GM13977 (cell line): ENCODE measurements at regions not wholly inside any gene's neighbourhood (a gene's known extent, or its start where the extent isn't known, plus 50 kb on each side); places are given as distances from the start of the nearest gene placed in this dataset.

Source experiments
- DNase-seq: peaks from one replicate; pipeline ENCODE4 v3.0.0; 2012; ENCODE audit warnings: low spot score
- in situ Hi-C: fragments of 300-500 bp; cut with MboI; formaldehyde crosslinking; loops from one replicate; pipeline ENCODE4 v1.12.0; 2022; ENCODE audit warnings: low sequenced_read_pairs, low pct_unique_long_range_greater_than_20kb, mixed read lengths, inconsistent platforms; ENCODE audit not compliant: unreplicated experiment
- TF ChIP-seq, protein P1 (sequence below): IDR thresholded peaks from 2 replicates; pipeline ENCODE4 v1.5.1; 2012; ENCODE audit warnings: mild to moderate bottlenecking, control low read depth; ENCODE audit not compliant: insufficient read depth; ENCODE audit errors: extremely low read depth, missing control alignments

DNA sequence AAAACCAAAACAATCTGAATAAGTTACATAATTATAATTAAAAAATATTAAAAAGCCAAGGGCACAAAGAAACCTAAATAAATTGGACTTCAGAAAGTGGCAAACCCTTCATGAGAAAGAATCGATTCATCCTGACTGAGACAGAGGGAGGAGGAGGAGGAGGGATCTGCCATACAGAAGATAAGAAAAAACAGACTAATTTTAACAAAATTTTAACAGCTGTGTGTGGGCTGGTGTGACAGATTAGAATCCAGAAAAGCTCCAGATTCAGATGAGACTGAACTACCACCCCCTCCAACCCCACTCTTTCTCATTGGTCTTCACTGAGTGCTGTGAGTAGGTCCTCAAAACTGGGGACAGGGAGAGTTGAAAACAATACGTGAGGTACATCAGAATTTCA, 111.5 kb upstream of the HTR2A start:
- in situ Hi-C loops: no loop called here
- no peak for DNase-seq
- TF ChIP-seq, protein P1, sequence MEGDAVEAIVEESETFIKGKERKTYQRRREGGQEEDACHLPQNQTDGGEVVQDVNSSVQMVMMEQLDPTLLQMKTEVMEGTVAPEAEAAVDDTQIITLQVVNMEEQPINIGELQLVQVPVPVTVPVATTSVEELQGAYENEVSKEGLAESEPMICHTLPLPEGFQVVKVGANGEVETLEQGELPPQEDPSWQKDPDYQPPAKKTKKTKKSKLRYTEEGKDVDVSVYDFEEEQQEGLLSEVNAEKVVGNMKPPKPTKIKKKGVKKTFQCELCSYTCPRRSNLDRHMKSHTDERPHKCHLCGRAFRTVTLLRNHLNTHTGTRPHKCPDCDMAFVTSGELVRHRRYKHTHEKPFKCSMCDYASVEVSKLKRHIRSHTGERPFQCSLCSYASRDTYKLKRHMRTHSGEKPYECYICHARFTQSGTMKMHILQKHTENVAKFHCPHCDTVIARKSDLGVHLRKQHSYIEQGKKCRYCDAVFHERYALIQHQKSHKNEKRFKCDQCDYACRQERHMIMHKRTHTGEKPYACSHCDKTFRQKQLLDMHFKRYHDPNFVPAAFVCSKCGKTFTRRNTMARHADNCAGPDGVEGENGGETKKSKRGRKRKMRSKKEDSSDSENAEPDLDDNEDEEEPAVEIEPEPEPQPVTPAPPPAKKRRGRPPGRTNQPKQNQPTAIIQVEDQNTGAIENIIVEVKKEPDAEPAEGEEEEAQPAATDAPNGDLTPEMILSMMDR: no peak

DNA sequence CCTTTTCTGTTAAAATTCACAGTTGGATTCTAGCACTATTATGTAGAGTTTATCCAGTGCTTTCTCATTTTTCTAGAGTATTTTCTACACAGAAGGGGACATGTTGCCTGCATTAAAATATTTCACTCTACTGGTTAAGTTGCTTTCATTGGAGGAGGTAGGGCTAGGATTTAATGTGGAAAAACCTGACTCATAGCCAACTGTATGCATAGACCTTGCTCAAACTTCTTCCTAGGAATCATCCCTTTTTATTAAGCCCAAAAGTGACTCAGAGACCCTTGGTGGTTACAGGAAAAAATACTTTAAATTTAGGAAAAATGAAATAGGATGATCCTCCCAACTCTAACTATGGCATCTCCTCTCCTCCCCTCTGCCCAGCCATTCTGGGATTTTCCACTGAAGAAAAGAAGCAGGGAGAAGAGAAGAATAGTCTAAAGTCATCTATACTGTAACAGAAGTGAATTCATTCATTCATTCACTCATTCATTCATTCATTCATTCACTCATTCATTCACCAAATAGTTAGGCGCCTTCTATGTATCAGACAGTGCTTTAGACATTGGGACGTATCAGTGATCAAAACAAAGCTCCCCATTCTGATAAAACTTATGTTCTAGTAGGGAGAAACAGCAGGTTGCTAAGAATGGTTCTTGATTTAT, 109.0 kb upstream of the HTR2A start:
- in situ Hi-C loops: no loop called here
- TF ChIP-seq, protein P1: no peak
- no peak for DNase-seq

DNA sequence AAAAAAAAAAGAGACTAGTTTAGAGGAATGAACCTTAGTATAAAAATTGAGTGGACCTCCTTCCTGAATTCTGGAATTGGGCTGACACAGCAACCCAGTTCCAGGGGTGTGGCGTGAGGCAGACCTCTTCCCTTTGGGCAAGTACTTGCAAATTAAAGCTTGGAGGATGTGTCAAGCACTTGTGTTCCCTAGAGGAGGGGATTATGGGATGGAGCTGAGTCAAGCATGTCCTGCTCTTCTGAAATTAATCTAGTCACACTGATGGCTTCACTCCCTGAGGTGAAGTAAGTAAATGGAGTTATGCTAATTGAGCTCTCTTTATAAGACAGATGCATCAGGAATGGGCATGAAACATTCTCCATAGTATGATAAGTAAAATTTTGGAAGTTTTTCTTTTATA, 107.7 kb upstream of the HTR2A start:
- DNase-seq: no peak
- TF ChIP-seq, protein P1: no peak
- in situ Hi-C loops: no loop called here

DNA sequence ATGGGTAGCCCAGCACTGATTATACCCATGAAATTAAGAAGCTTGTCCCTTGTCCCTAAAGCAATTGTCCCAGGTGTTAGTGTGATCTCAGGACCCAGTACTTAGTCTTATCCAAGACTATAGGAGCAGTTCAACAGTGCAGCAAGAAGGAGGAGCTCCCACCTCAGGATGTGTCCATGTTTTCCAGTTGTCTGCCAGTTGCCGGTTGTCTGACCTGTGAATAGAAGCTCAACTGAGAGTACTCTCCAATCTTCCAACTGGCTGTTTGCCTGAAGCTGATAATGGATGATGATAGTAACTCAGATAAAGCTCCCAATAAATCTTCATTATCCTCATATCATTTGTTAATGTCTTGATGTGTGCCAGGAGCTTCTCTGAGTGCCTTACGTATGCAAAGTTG, 107.2 kb upstream of the HTR2A start:
- TF ChIP-seq, protein P1: no peak
- in situ Hi-C loops: no loop called here
- DNase-seq: no peak

DNA sequence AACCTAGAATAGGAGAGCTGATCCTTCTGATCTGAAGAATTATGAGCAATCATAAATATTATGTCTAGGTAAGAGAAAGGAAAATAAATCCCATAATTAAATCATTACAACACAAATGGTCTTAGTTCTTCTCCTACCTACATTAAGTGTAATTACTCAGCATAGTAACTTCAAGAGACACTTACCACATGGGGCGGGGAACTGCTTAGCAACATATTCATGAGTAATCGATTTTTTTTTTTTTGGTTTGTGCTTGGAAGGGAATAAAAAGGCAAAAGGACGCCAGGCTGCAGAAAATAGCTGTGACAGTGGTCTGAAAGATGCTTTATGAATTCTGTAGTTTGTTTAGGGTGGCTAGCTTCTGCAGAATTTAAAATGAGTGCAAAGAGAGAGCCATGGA, 103.3 kb upstream of the HTR2A start:
- DNase-seq: no peak
- TF ChIP-seq, protein P1: no peak
- in situ Hi-C loops: no loop called here

DNA sequence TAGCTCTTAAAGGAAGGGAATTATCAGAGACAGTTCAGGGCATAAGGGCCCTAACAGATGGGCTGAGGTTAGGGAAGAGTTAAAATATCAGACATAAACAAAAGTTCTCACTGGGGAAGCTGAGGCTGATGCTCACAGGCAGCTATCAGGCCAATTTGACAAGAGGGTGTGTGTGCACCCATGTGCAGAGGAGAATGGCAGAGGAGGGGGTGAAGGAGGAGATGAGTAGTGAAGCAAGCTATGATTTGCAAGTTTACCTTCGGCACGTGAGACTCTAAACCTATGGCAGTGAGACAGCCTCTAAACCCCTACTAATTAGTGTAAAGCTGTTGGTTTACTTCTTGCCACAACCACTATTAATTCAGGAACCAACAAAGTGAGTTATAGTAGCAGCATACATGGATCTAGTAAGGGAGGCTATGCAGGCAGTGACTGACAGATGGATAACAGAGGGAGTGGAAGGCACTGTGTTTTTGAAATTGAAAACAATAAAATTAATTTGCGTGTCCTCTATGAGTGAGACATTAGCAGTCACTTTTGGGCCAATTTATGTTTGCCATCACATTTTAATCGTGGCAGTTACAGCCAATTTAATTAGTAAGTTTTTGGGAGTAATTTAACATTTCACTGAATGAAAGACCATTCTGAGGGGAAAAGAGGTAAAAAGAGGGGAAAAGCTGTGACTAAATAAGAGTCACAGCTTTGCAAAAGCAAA, 99.6 kb upstream of the HTR2A start:
- in situ Hi-C loops: no loop called here
- TF ChIP-seq, protein P1: no peak
- DNase-seq: no peak
